Psoas muscle (tissue), 7 donors: ENCODE measurements at regions not wholly inside any gene's neighbourhood (a gene's known extent, or its start where the extent isn't known, plus 50 kb on each side); places are given as distances from the start of the nearest gene placed in this dataset.

ENCODE experiments used
- ATAC-seq, 4 donors: fragments of 200-7000 bp; cut with Tn5 transposase; one replicate each; pipeline ENCODE4 v1.9.1; 2020; ENCODE audit warnings: moderate library complexity in 3 of 4, mild to moderate bottlenecking in 2 of 4
- DNase-seq, 2 donors: peaks; one replicate each; pipeline ENCODE4 v3.0.0-alpha.2; 2020
- H3K27ac ChIP-seq: fragments of 200-600 bp; one replicate; pipeline ENCODE4 v1.8.0; 2022
- H3K27me3 ChIP-seq, 3 donors: fragments of 200-600 bp in 1 of 3; one replicate each; pipeline versions ENCODE4 v1.6.1 to v1.8.0; 2013 to 2022; ENCODE audit warnings: low read length in 2 of 3, mild to moderate bottlenecking in 2 of 3, moderate library complexity in 1 of 3; ENCODE audit not compliant: insufficient read depth in 3 of 3
- H3K36me3 ChIP-seq, 2 donors: fragments of 200-600 bp in 1 of 2; one replicate each; pipeline versions ENCODE4 v1.6.1 to v1.8.0; 2013 to 2022; ENCODE audit warnings: low read depth in 1 of 2, mild to moderate bottlenecking in 1 of 2, moderate library complexity in 1 of 2; ENCODE audit not compliant: insufficient read depth in 1 of 2
- H3K4me1 ChIP-seq: fragments of 200-600 bp; one replicate; pipeline ENCODE4 v1.8.0; 2022
- H3K4me3 ChIP-seq: fragments of 200-600 bp; one replicate; pipeline ENCODE4 v1.8.0; 2022; ENCODE audit warnings: mild to moderate bottlenecking
- H3K9me3 ChIP-seq: fragments of 200-600 bp; one replicate; pipeline ENCODE4 v1.8.0; 2022
- CTCF ChIP-seq: fragments of 200-600 bp; IDR thresholded peaks from one replicate; pipeline ENCODE4 v1.8.0; 2022; ENCODE audit warnings: antibody characterized with exemption
- WGBS, 3 donors: extraction: QIAGEN DNeasy Blood & Tissue Kit; methylation state at CpG; one replicate each; pipeline versions ENCODE4 v1.1.6 to v1.1.7; 2013; 5-methylcytosine and 5-hydroxymethylcytosine counted together
- intact Hi-C, 2 donors: fragments of 100-400 bp; cut with DNase I; formaldehyde crosslinking; loops; one replicate each; pipeline versions ENCODE4 v1.11.0 to v1.14.2; 2022
- donor health status: healthy with polysubstance abuse.
- donor health status: DM: no; HTN: no; CAD: no; lungs with moderate emphysema.
- donor health status: Bipolar disorder and iron deficiency.
- donor health status: healthy.
- donor health status: DM: yes; HTN: yes; CAD: no.
- donor health status: DM: no; HTN: no; CAD: no.
- donor health status: DM: yes; HTN: yes; CAD: no.

- Histone ChIP-seq H3K27ac (no peak overlapping the region), H3K4me3 (no peak overlapping the region), H3K4me1 (peaks cover under 1% of the 10 kb centered on the region), H3K27me3 (peaks cover 0 to 2% (median 0%) of the 10 kb centered on the region in 3 donors), H3K9me3 (no peaks in the 10 kb centered on the region), H3K36me3 (no peaks in the 10 kb centered on the region)
- intact Hi-C loops: no loop called here
- no peak for DNase-seq
- peak in 1 of 4 donors; percentile 42 for ATAC-seq
- WGBS, 3 donors: 52 to 58% (median 54%) methylated on average over 4 of the region's 4 CpGs
- TF ChIP-seq CTCF: no peak
Observed at GRCh38 chr3:72095521-72095920, 310.6 kb upstream of the PROK2 start.

- DNase-seq (no peak), ATAC-seq (no peak)
- Histone ChIP-seq H3K9me3 (no peaks in the 10 kb centered on the region), H3K36me3 (no peaks in the 10 kb centered on the region), H3K4me1 (no peaks in the 10 kb centered on the region), H3K27me3 (no peaks in the 10 kb centered on the region), H3K27ac (no peak overlapping the region), H3K4me3 (no peak overlapping the region)
- intact Hi-C loops: no loop called here
- WGBS, 3 donors: 93 to 95% (median 94%) methylated on average over 3 of the region's 3 CpGs
- no peak for TF ChIP-seq CTCF
Observed at GRCh38 chr3:72093992-72094334, 309.0 kb upstream of the PROK2 start.

GRCh38 chr3:72093270-72093991, 308.5 kb upstream of the PROK2 start:
- no peaks in the 10 kb centered on the region for H3K4me1 ChIP-seq
- H3K4me3 ChIP-seq: no peak overlapping the region
- intact Hi-C loops: no loop called here
- no peaks in the 10 kb centered on the region for H3K36me3 ChIP-seq
- H3K9me3 ChIP-seq: no peaks in the 10 kb centered on the region
- no peak for TF ChIP-seq CTCF
- no peak for DNase-seq
- H3K27me3 ChIP-seq: no peaks in the 10 kb centered on the region
- ATAC-seq: no peak
- 87 to 93% (median 89%) methylated on average over 10 of the region's 10 CpGs for WGBS, 3 donors
- no peak overlapping the region for H3K27ac ChIP-seq

GRCh38 chr3:72092778-72093177, 307.8 kb upstream of the PROK2 start:
- Histone ChIP-seq H3K27ac (no peak overlapping the region), H3K9me3 (no peaks in the 10 kb centered on the region), H3K4me3 (no peak overlapping the region), H3K4me1 (no peaks in the 10 kb centered on the region), H3K27me3 (no peaks in the 10 kb centered on the region), H3K36me3 (no peaks in the 10 kb centered on the region)
- DNase-seq (no peak), ATAC-seq (no peak)
- no peak for TF ChIP-seq CTCF
- intact Hi-C loops: no loop called here
- 88 to 91% (median 89%) methylated on average over 7 of the region's 7 CpGs for WGBS, 3 donors

GRCh38 chr3:72088486-72089025, 303.6 kb upstream of the PROK2 start:
- no peaks in the 10 kb centered on the region for H3K9me3 ChIP-seq
- H3K36me3 ChIP-seq: no peaks in the 10 kb centered on the region
- no peaks in the 10 kb centered on the region for H3K4me1 ChIP-seq
- H3K27me3 ChIP-seq: no peaks in the 10 kb centered on the region
- intact Hi-C loops: no loop called here
- TF ChIP-seq CTCF: no peak
- WGBS, 3 donors: 95 to 97% (median 97%) methylated on average over 12 of the region's 12 CpGs
- ATAC-seq: no peak
- no peak overlapping the region for H3K27ac ChIP-seq
- DNase-seq: no peak
- H3K4me3 ChIP-seq: no peak overlapping the region
